OCI-LY3 (cell line): ENCODE measurements at regions not wholly inside any gene's neighbourhood (a gene's known extent, or its start where the extent isn't known, plus 50 kb on each side); places are given as distances from the start of the nearest gene placed in this dataset.

ENCODE experiments used
- EZH2phosphoT487 ChIP-seq: fragments of 200-600 bp; shearing (Covaris generic); IDR thresholded peaks from 2 replicates; pipeline ENCODE4 v1.6.1; 2018; ENCODE audit warnings: antibody characterized with exemption, mixed run types, low read depth
- TF ChIP-seq, protein P1 (sequence below): fragments of 200-600, 300-600 bp; sonication (generic); IDR thresholded peaks from 2 replicates; pipeline ENCODE4 v1.5.1; 2014; ENCODE audit warnings: antibody characterized with exemption, low read length, low read depth

DNA sequence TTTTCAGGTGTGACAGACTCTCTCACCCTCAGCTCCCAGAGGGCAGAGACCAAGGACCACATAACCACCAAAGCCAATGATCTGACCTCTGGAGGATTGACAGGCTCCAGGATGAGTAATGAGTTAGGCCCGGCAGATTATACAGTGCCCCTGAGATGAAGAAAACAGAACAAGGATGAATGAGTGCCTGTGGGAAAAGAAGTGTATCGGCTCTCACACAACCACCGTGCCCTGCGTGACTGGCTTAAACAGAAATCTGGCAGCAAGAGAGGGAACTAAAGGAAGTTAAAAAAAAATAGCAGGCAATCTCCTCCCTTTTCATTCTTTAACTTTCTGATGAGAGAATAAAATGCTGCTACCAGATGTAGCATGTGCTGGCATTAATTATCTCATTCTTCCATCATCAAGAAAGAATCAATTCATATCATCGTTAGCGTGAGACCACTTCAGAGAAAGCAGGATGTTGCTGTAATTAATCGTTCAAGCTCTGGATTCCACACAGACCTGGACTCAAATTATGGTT is 227.5 kb upstream of the COL8A1 start:
- TF ChIP-seq, protein P1, sequence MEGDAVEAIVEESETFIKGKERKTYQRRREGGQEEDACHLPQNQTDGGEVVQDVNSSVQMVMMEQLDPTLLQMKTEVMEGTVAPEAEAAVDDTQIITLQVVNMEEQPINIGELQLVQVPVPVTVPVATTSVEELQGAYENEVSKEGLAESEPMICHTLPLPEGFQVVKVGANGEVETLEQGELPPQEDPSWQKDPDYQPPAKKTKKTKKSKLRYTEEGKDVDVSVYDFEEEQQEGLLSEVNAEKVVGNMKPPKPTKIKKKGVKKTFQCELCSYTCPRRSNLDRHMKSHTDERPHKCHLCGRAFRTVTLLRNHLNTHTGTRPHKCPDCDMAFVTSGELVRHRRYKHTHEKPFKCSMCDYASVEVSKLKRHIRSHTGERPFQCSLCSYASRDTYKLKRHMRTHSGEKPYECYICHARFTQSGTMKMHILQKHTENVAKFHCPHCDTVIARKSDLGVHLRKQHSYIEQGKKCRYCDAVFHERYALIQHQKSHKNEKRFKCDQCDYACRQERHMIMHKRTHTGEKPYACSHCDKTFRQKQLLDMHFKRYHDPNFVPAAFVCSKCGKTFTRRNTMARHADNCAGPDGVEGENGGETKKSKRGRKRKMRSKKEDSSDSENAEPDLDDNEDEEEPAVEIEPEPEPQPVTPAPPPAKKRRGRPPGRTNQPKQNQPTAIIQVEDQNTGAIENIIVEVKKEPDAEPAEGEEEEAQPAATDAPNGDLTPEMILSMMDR, result no peak
- no peak for TF ChIP-seq EZH2phosphoT487
